CD4-positive, CD25-positive, alpha-beta regulatory T cell (primary cell): ENCODE measurements at regions not wholly inside any gene's neighbourhood (a gene's known extent, or its start where the extent isn't known, plus 50 kb on each side); places are given as distances from the start of the nearest gene placed in this dataset.
A peak's percentile ranks its signal among the peaks of the same experiment; 100 is the strongest.

Experiments
- ATAC-seq, 2 donors: fragments of 150-1000 bp; cut with Tn5 transposase; one replicate each; pipeline ENCODE4 v1.10.0; 2021; ENCODE audit warnings: low read depth in 2 of 2, moderate number of reproducible peaks in 2 of 2, moderate library complexity in 1 of 2
- DNase-seq, 3 donors: peaks; one replicate each; pipeline versions ENCODE4 v3.0.0 to v3.0.0-alpha.2; 2012 to 2022; ENCODE audit warnings: mixed read lengths in 1 of 3
- H3K27ac ChIP-seq: one replicate; pipeline ENCODE4 v1.7.0; 2013; ENCODE audit warnings: mild to moderate bottlenecking, low read length; ENCODE audit not compliant: insufficient read depth, poor library complexity, severe bottlenecking
- H3K27me3 ChIP-seq: one replicate; pipeline ENCODE4 v1.7.0; 2013; ENCODE audit warnings: low read length; ENCODE audit not compliant: control insufficient read depth, insufficient read depth
- H3K36me3 ChIP-seq: one replicate; pipeline ENCODE4 v1.7.0; 2013; ENCODE audit warnings: mild to moderate bottlenecking, low read length, moderate library complexity; ENCODE audit not compliant: control insufficient read depth, insufficient read depth
- H3K4me1 ChIP-seq: 2 replicates; pipeline ENCODE4 v1.7.0; 2013; ENCODE audit warnings: mild to moderate bottlenecking, low read length; ENCODE audit not compliant: insufficient read depth, control insufficient read depth, poor library complexity, severe bottlenecking
- H3K4me3 ChIP-seq: one replicate; pipeline ENCODE4 v1.7.0; 2013; ENCODE audit warnings: low read depth, mild to moderate bottlenecking, low read length, moderate library complexity
- H3K9me3 ChIP-seq, 2 experiments: 1 replicate in 1 of 2; 2 replicates in 1 of 2; pipeline ENCODE4 v1.7.0; 2013; ENCODE audit warnings: low read length in 2 of 2, mild to moderate bottlenecking in 1 of 2, moderate library complexity in 1 of 2; ENCODE audit not compliant: control insufficient read depth in 2 of 2
- H3K27ac Mint-ChIP-seq, 3 donors: one replicate each; pipeline ENCODE4 v1.8.0; 2020 to 2022; ENCODE audit warnings: mild to moderate bottlenecking in 3 of 3, mixed read lengths in 3 of 3, moderate library complexity in 2 of 3
- H3K27me3 Mint-ChIP-seq: one replicate; pipeline ENCODE4 v1.8.0; 2022; ENCODE audit warnings: mild to moderate bottlenecking, mixed read lengths
- H3K36me3 Mint-ChIP-seq: one replicate; pipeline ENCODE4 v1.8.0; 2020; ENCODE audit warnings: mixed read lengths
- H3K4me1 Mint-ChIP-seq, 4 donors: one replicate each; pipeline ENCODE4 v1.8.0; 2020 to 2022; ENCODE audit warnings: mixed read lengths in 4 of 4, mild to moderate bottlenecking in 1 of 4
- H3K4me3 Mint-ChIP-seq, 4 donors: one replicate each; pipeline ENCODE4 v1.8.0; 2020 to 2022; ENCODE audit warnings: mild to moderate bottlenecking in 4 of 4, mixed read lengths in 4 of 4, moderate library complexity in 3 of 4
- H3K9me3 Mint-ChIP-seq, 7 donors: one replicate each; pipeline ENCODE4 v1.8.0; 2020 to 2022; ENCODE audit warnings: mixed read lengths in 7 of 7, mild to moderate bottlenecking in 3 of 7, moderate library complexity in 2 of 7

GRCh38 chrX:87878926-87879325 lies 361.3 kb downstream of the KLHL4 start:
- ATAC-seq (no peak), DNase-seq (no peak)
- no peak overlapping the region for H3K27ac ChIP-seq
- no peaks in the 10 kb centered on the region for H3K36me3 ChIP-seq
- H3K4me1 ChIP-seq = no peaks in the 10 kb centered on the region
- no peak overlapping the region for H3K4me3 ChIP-seq
- no peaks in the 10 kb centered on the region for H3K27me3 Mint-ChIP-seq
- H3K36me3 Mint-ChIP-seq = no peaks in the 10 kb centered on the region
- no peaks in the 10 kb centered on the region for H3K27me3 ChIP-seq
- H3K9me3 ChIP-seq = no peaks in the 10 kb centered on the region
- no peaks in the 10 kb centered on the region for H3K4me1 Mint-ChIP-seq
- H3K9me3 Mint-ChIP-seq = peaks cover 0 to 7% (median 2%) of the 10 kb centered on the region in 7 donors
- H3K4me3 Mint-ChIP-seq = no peak overlapping the region
- no peak overlapping the region for H3K27ac Mint-ChIP-seq

- no peaks in the 10 kb centered on the region for H3K27me3 ChIP-seq
- H3K27me3 Mint-ChIP-seq = no peaks in the 10 kb centered on the region
- no peaks in the 10 kb centered on the region for H3K9me3 ChIP-seq
- no peaks in the 10 kb centered on the region for H3K4me1 Mint-ChIP-seq
- no peak overlapping the region for H3K27ac ChIP-seq
- no peak overlapping the region for H3K4me3 Mint-ChIP-seq
- no peak overlapping the region for H3K27ac Mint-ChIP-seq
- H3K36me3 Mint-ChIP-seq = no peaks in the 10 kb centered on the region
- H3K4me3 ChIP-seq = no peak overlapping the region
- H3K36me3 ChIP-seq = no peaks in the 10 kb centered on the region
- peaks cover 0 to 3% (median 0%) of the 10 kb centered on the region in 7 donors for H3K9me3 Mint-ChIP-seq
- ATAC-seq = no peak
- no peak for DNase-seq
- H3K4me1 ChIP-seq = no peaks in the 10 kb centered on the region
Observed at GRCh38 chrX:87890437-87890836, 372.8 kb downstream of the KLHL4 start.

DNA sequence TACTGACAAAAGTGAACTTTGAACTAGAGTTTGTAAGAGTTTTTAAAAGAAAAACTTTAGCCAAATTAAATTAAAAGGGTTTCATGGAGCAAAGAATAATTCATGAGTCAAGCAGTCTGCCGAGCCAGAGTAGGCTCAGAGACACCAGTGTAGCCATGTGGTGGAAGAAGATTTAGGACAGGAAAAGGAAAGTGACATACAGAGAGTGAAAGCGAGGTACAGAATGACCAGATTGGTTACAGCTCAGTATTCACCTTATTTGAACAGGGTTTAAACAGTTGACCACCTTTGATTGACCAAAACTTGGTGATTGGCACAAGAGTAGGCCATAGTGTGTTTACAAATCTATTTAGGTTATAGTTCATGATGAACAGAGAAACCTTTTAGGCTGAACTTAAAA lies 377.8 kb downstream of the KLHL4 start:
- no peaks in the 10 kb centered on the region for H3K27me3 ChIP-seq
- H3K4me3 Mint-ChIP-seq = no peak overlapping the region
- DNase-seq (no peak), ATAC-seq (no peak)
- no peaks in the 10 kb centered on the region for H3K9me3 Mint-ChIP-seq
- peaks cover 0 to 3% (median 0%) of the 10 kb centered on the region in 4 donors for H3K4me1 Mint-ChIP-seq
- no peaks in the 10 kb centered on the region for H3K27me3 Mint-ChIP-seq
- no peaks in the 10 kb centered on the region for H3K9me3 ChIP-seq
- no peaks in the 10 kb centered on the region for H3K4me1 ChIP-seq
- H3K27ac Mint-ChIP-seq = no peak overlapping the region
- H3K36me3 Mint-ChIP-seq = no peaks in the 10 kb centered on the region
- H3K36me3 ChIP-seq = no peaks in the 10 kb centered on the region
- no peak overlapping the region for H3K4me3 ChIP-seq
- no peak overlapping the region for H3K27ac ChIP-seq

DNA sequence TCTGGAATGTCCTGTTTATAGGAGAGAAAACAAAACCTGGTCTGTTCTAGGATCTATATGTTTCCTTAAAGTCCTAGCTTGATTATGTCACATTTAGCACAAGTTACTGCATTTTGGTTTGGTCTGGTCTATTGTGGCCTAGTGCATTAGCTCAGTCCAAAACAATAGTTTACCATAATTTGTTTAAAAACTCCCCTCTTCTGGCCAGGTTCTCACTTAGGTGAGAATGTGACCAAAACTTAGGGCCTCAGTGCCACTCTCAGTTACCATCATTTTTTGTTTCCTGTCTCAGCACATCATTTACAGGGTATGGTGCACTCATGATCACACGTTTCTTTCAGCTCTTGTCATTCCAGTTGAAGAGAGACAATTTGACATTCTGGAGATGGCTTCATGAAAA lies 378.5 kb downstream of the KLHL4 start:
- peaks cover 0 to 9% (median 0%) of the 10 kb centered on the region in 4 donors for H3K4me1 Mint-ChIP-seq
- no peak overlapping the region for H3K27ac ChIP-seq
- H3K36me3 Mint-ChIP-seq = no peaks in the 10 kb centered on the region
- H3K4me3 ChIP-seq = no peak overlapping the region
- no peaks in the 10 kb centered on the region for H3K27me3 Mint-ChIP-seq
- H3K4me3 Mint-ChIP-seq = no peak overlapping the region
- H3K4me1 ChIP-seq = no peaks in the 10 kb centered on the region
- H3K36me3 ChIP-seq = no peaks in the 10 kb centered on the region
- peaks cover 0 to 1% of the 10 kb centered on the region in 2 experiments for H3K9me3 ChIP-seq
- H3K9me3 Mint-ChIP-seq = no peaks in the 10 kb centered on the region
- no peak overlapping the region for H3K27ac Mint-ChIP-seq
- no peaks in the 10 kb centered on the region for H3K27me3 ChIP-seq
- DNase-seq (no peak), ATAC-seq (no peak)

DNA sequence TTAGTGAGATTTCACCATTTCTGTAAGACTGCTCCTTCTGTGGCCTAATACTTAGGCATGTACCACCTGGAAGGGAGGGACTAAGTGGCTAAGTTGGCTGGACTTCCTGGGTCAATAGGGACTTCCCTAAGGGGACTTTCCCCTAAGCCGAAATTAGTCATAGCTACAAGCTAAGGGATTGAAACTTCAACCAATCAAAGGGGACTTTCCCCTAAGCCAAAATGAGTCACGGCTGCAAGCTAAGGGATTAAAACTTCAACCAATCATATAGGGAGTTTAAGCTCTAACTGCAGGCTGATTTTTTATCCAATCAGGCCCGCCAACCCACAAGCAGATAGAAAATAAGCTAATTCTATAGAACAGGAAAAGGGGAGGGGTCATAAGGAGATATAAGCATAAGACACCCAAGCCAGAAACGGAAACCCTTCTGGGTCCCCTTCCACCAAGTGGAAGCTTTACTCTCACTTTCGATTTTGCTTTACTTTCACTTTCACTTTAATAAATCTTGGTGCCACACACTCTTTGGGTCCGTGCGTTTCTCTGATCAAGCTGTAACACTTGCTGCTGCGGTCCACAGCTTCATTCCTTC lies 382.8 kb downstream of the KLHL4 start:
- Histone ChIP-seq H3K4me3 (no peak overlapping the region), H3K36me3 (no peaks in the 10 kb centered on the region), H3K27ac (no peak overlapping the region), H3K4me1 (no peaks in the 10 kb centered on the region), H3K27me3 (no peaks in the 10 kb centered on the region), H3K9me3 (peaks cover 0 to 4% of the 10 kb centered on the region in 2 experiments)
- peaks cover 0 to 1% (median 0%) of the 10 kb centered on the region in 7 donors for H3K9me3 Mint-ChIP-seq
- no peaks in the 10 kb centered on the region for H3K36me3 Mint-ChIP-seq
- H3K4me1 Mint-ChIP-seq = peaks cover 0 to 13% (median 0%) of the 10 kb centered on the region in 4 donors
- H3K27ac Mint-ChIP-seq = peak overlapping the region in 1 of 3 donors; percentile 36
- no peak for ATAC-seq
- H3K4me3 Mint-ChIP-seq = peak overlapping the region in 3 of 4 donors; percentile 7 to 48 (median 20)
- H3K27me3 Mint-ChIP-seq = no peaks in the 10 kb centered on the region
- peak in 2 of 3 donors; percentile 1 to 51 for DNase-seq

GRCh38 chrX:87901060-87901459 lies 383.5 kb downstream of the KLHL4 start:
- H3K27ac Mint-ChIP-seq = no peak overlapping the region
- ATAC-seq (no peak), DNase-seq (no peak)
- no peaks in the 10 kb centered on the region for H3K36me3 Mint-ChIP-seq
- H3K27ac ChIP-seq = no peak overlapping the region
- no peak overlapping the region for H3K4me3 ChIP-seq
- H3K27me3 ChIP-seq = no peaks in the 10 kb centered on the region
- no peaks in the 10 kb centered on the region for H3K27me3 Mint-ChIP-seq
- H3K36me3 ChIP-seq = no peaks in the 10 kb centered on the region
- H3K9me3 ChIP-seq = peaks cover 0 to 4% of the 10 kb centered on the region in 2 experiments
- peaks cover 0 to 13% (median 0%) of the 10 kb centered on the region in 4 donors for H3K4me1 Mint-ChIP-seq
- peak overlapping the region in 2 of 4 donors; percentile 7 to 11 for H3K4me3 Mint-ChIP-seq
- H3K4me1 ChIP-seq = no peaks in the 10 kb centered on the region
- H3K9me3 Mint-ChIP-seq = peaks cover 0 to 1% (median 0%) of the 10 kb centered on the region in 7 donors

DNA sequence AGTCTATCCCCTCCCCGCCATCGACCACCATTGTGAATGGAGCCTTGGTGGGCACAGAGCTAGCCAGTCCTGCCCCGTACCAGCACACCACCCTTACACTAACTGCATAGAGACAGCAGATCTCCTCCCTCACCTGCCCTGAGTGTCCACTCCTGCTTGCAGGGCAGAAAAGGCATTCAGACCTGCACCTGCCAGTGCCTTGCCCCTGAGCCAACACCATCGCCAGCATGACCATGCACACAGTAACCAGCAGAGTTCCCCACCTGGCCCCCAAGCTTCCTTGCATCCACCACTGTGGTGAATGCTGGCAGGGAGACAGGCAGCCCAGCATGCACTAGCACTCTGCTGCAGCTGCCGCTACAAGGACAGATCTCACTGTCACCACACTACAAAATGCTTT lies 397.1 kb downstream of the KLHL4 start:
- ATAC-seq (no peak), DNase-seq (no peak)
- Histone ChIP-seq H3K36me3 (no peaks in the 10 kb centered on the region), H3K4me3 (no peak overlapping the region), H3K27ac (no peak overlapping the region), H3K9me3 (no peaks in the 10 kb centered on the region), H3K4me1 (no peaks in the 10 kb centered on the region), H3K27me3 (no peaks in the 10 kb centered on the region)
- Mint-ChIP-seq H3K36me3 (no peaks in the 10 kb centered on the region), H3K27me3 (no peaks in the 10 kb centered on the region), H3K9me3 (peaks cover 0 to 5% (median 2%) of the 10 kb centered on the region in 7 donors), H3K4me3 (no peak overlapping the region), H3K27ac (no peak overlapping the region), H3K4me1 (no peaks in the 10 kb centered on the region)

DNA sequence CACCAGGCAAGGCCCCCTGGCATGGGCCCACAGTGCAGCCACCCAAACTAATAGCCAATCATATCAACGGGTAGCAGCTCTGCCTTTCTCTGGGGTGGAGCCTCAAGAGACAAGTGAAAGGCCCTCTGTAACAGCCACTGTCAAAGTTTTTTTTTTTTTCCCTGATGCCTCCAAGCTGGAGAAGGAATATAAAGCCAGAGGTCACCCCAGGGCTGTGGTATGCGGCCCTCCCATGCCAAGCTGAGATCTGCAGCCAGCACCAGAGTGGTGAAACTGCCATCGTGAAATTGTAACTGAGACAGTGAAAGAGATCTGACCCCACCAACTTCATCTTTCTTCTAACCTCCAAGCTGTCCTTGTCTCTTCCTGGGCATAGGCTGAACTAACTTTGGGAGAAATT lies 407.0 kb downstream of the KLHL4 start:
- H3K4me3 ChIP-seq = no peak overlapping the region
- ATAC-seq (no peak), DNase-seq (no peak)
- H3K4me1 ChIP-seq = no peaks in the 10 kb centered on the region
- H3K36me3 ChIP-seq = no peaks in the 10 kb centered on the region
- H3K4me3 Mint-ChIP-seq = no peak overlapping the region
- H3K27me3 ChIP-seq = no peaks in the 10 kb centered on the region
- peaks cover 0 to 10% (median 2%) of the 10 kb centered on the region in 7 donors for H3K9me3 Mint-ChIP-seq
- H3K9me3 ChIP-seq = peaks cover 0 to 2% of the 10 kb centered on the region in 2 experiments
- H3K27ac Mint-ChIP-seq = no peak overlapping the region
- no peaks in the 10 kb centered on the region for H3K36me3 Mint-ChIP-seq
- H3K4me1 Mint-ChIP-seq = no peaks in the 10 kb centered on the region
- no peak overlapping the region for H3K27ac ChIP-seq
- no peaks in the 10 kb centered on the region for H3K27me3 Mint-ChIP-seq
